H9 (cell line): ENCODE measurements at regions not wholly inside any gene's neighbourhood (a gene's known extent, or its start where the extent isn't known, plus 50 kb on each side); places are given as distances from the start of the nearest gene placed in this dataset.

Source experiments
- DNase-seq: peaks from one replicate; pipeline ENCODE4 v3.0.0-alpha.2; 2017
- H2AFZ ChIP-seq: one replicate; pipeline ENCODE4 v1.6.1; 2013; ENCODE audit warnings: mild to moderate bottlenecking, low read length, control low read depth, moderate library complexity
- H2AK5ac ChIP-seq: 2 replicates; pipeline ENCODE4 v1.6.1; 2013; ENCODE audit warnings: low read length, control low read depth, mixed read lengths; ENCODE audit not compliant: insufficient read length
- H2BK120ac ChIP-seq: one replicate; pipeline ENCODE4 v1.6.1; 2013; ENCODE audit warnings: low read depth, mild to moderate bottlenecking, low read length, control low read depth, inconsistent platforms; ENCODE audit not compliant: poor library complexity, severe bottlenecking
- H2BK12ac ChIP-seq: 2 replicates; pipeline ENCODE4 v1.6.1; 2013; ENCODE audit warnings: low read length, control low read depth, mixed read lengths, low read depth; ENCODE audit not compliant: insufficient read length
- H2BK15ac ChIP-seq: 2 replicates; pipeline ENCODE4 v1.6.1; 2013; ENCODE audit warnings: low read depth, low read length, control low read depth
- H2BK20ac ChIP-seq: one replicate; pipeline ENCODE4 v1.6.1; 2013; ENCODE audit warnings: low read depth, mild to moderate bottlenecking, low read length, control low read depth, inconsistent platforms; ENCODE audit not compliant: poor library complexity, severe bottlenecking
- H2BK5ac ChIP-seq: 2 replicates; pipeline ENCODE4 v1.6.1; 2013; ENCODE audit warnings: low read length, control low read depth, mixed read lengths; ENCODE audit not compliant: insufficient read length
- H3K14ac ChIP-seq: 2 replicates; pipeline ENCODE4 v1.6.1; 2013; ENCODE audit warnings: low read length, control low read depth; ENCODE audit not compliant: insufficient read depth
- H3K18ac ChIP-seq: 2 replicates; pipeline ENCODE4 v1.6.1; 2013; ENCODE audit warnings: low read depth, mild to moderate bottlenecking, mixed read lengths, low read length, control low read depth; ENCODE audit not compliant: insufficient read length
- H3K23ac ChIP-seq: 2 replicates; pipeline ENCODE4 v1.6.1; 2013; ENCODE audit warnings: low read length, control low read depth, mixed read lengths, low read depth; ENCODE audit not compliant: insufficient read length
- H3K23me2 ChIP-seq: 2 replicates; pipeline ENCODE4 v1.6.1; 2013; ENCODE audit warnings: low read depth, mild to moderate bottlenecking, mixed read lengths, low read length, control low read depth; ENCODE audit not compliant: insufficient read length, poor library complexity, severe bottlenecking
- H3K27ac ChIP-seq: 2 replicates; pipeline ENCODE4 v1.5.1; 2013; ENCODE audit warnings: low read length, control low read depth, mixed read lengths, low read depth; ENCODE audit not compliant: insufficient read length
- H3K27me3 ChIP-seq: 2 replicates; pipeline ENCODE4 v1.6.1; 2013; ENCODE audit warnings: low read length, control low read depth, inconsistent platforms; ENCODE audit not compliant: insufficient read depth
- H3K4ac ChIP-seq: 2 replicates; pipeline ENCODE4 v1.6.1; 2013; ENCODE audit warnings: low read depth, mild to moderate bottlenecking, control low read depth, inconsistent platforms, low read length, moderate library complexity
- H3K4me1 ChIP-seq: 2 replicates; pipeline ENCODE4 v1.6.1; 2013; ENCODE audit warnings: low read length, control low read depth, inconsistent platforms; ENCODE audit not compliant: insufficient read depth
- H3K4me2 ChIP-seq: 2 replicates; pipeline ENCODE4 v1.6.1; 2013; ENCODE audit warnings: low read length, control low read depth, mixed read lengths; ENCODE audit not compliant: insufficient read length, insufficient read depth
- H3K56ac ChIP-seq: 2 replicates; pipeline ENCODE4 v1.6.1; 2013; ENCODE audit warnings: low read depth, mild to moderate bottlenecking, mixed read lengths, low read length, control low read depth; ENCODE audit not compliant: insufficient read length
- H3K79me1 ChIP-seq: 2 replicates; pipeline ENCODE4 v1.6.1; 2013; ENCODE audit warnings: low read depth, mild to moderate bottlenecking, moderate library complexity, low read length, control low read depth, inconsistent platforms; ENCODE audit not compliant: insufficient read depth, poor library complexity, severe bottlenecking
- H3K79me2 ChIP-seq: 2 replicates; pipeline ENCODE4 v1.6.1; 2013; ENCODE audit warnings: low read length, control low read depth, inconsistent platforms; ENCODE audit not compliant: insufficient read depth
- H3K9ac ChIP-seq: 2 replicates; pipeline ENCODE4 v1.6.1; 2013; ENCODE audit warnings: low read length, control low read depth, mixed read lengths; ENCODE audit not compliant: insufficient read length; ENCODE audit errors: extremely low read depth
- H3K9me3 ChIP-seq: one replicate; pipeline ENCODE4 v1.6.1; 2013; ENCODE audit warnings: low read depth, low read length, inconsistent platforms; ENCODE audit not compliant: control insufficient read depth
- H3T11ph ChIP-seq: one replicate; pipeline ENCODE4 v1.6.1; 2013; ENCODE audit warnings: mild to moderate bottlenecking, low read length, control low read depth, inconsistent platforms
- H4K20me1 ChIP-seq: one replicate; pipeline ENCODE4 v1.6.1; 2013; ENCODE audit not compliant: control insufficient read depth, insufficient read length, insufficient read depth
- H4K5ac ChIP-seq: 2 replicates; pipeline ENCODE4 v1.6.1; 2013; ENCODE audit warnings: low read depth, mild to moderate bottlenecking, mixed read lengths, low read length, control low read depth; ENCODE audit not compliant: insufficient read length
- H4K8ac ChIP-seq: replicated peaks from 2 replicates; pipeline ENCODE4 v1.6.1; 2013; ENCODE audit warnings: low read length, control low read depth, mixed read lengths, low read depth; ENCODE audit not compliant: insufficient read length
- H4K91ac ChIP-seq: 2 replicates; pipeline ENCODE4 v1.6.1; 2013; ENCODE audit warnings: low read depth, mild to moderate bottlenecking, moderate library complexity, mixed read lengths, low read length, control low read depth; ENCODE audit not compliant: insufficient read length
- H3K27ac Mint-ChIP-seq, 3 experiments: 2 replicates in 2 of 3; 3 replicates in 1 of 3; pipeline ENCODE4 v1.8.0; 2020 to 2021; ENCODE audit warnings: mixed read lengths in 3 of 3, mild to moderate bottlenecking in 1 of 3, moderate library complexity in 1 of 3
- H3K27me3 Mint-ChIP-seq: 2 replicates; pipeline ENCODE4 v1.8.0; 2021; ENCODE audit warnings: low read depth, mild to moderate bottlenecking, moderate library complexity, mixed read lengths
- H3K36me3 Mint-ChIP-seq, 3 experiments: 2 replicates in 2 of 3; 3 replicates in 1 of 3; pipeline ENCODE4 v1.8.0; 2020 to 2021; ENCODE audit warnings: low read depth in 3 of 3, mixed read lengths in 3 of 3; ENCODE audit not compliant: insufficient read depth in 1 of 3
- H3K4me1 Mint-ChIP-seq, 2 experiments: 2 replicates each; pipeline ENCODE4 v1.8.0; 2020; ENCODE audit warnings: mixed read lengths in 2 of 2
- H3K4me3 Mint-ChIP-seq, 2 experiments: 2 replicates in 1 of 2; 3 replicates in 1 of 2; pipeline ENCODE4 v1.8.0; 2020 to 2021; ENCODE audit warnings: mild to moderate bottlenecking in 2 of 2, mixed read lengths in 2 of 2, moderate library complexity in 1 of 2
- H3K9me3 Mint-ChIP-seq, 2 experiments: 2 replicates in 1 of 2; 3 replicates in 1 of 2; pipeline ENCODE4 v1.8.0; 2020; ENCODE audit warnings: mild to moderate bottlenecking in 2 of 2, mixed read lengths in 2 of 2, moderate library complexity in 1 of 2
- TF ChIP-seq, protein P1 (sequence below): fragments of 200-600 bp; sonication (generic); conservative IDR thresholded peaks from 3 replicates; pipeline ENCODE4 v1.8.0; 2021; ENCODE audit warnings: antibody characterized with exemption, mild to moderate bottlenecking

DNA sequence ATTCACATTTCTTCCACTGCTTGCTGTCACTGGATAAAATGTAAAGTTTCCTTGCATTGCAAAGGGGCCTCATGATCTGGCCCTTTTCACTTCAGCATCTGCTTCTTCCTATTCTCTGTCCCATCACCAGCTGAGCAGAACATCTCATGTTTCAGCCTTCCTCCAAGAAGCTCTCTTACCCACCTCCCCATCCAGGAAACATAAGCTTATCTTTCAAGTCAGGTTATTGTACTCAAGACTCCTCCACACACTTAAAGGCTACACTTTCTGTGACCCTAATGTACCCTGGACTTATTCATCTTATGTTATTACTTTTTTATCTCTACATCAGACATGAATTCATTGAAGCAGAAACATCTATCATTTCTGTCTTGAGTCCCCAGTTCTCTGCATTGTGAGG is 230.5 kb downstream of the PMAIP1 start:
- H2AFZ ChIP-seq, result no peak overlapping the region
- H3K9me3 ChIP-seq, result no peaks in the 10 kb centered on the region
- H3K56ac ChIP-seq, result no peak overlapping the region
- H2BK15ac ChIP-seq, result no peak overlapping the region
- H2BK5ac ChIP-seq, result no peak overlapping the region
- Mint-ChIP-seq H3K27ac (no peak overlapping the region), H3K36me3 (0 out of 7 replicates have a peak, but pooled peaks cover 0 to 2% (median 0%) of the 10 kb centered on the region in 3 experiments), H3K9me3 (peaks cover 2 to 4% of the 10 kb centered on the region in 2 experiments; a peak in 2 of 5 replicates), H3K4me3 (no peak overlapping the region), H3K4me1 (peaks cover 4% of the 10 kb centered on the region in 2 experiments; a peak in 2 of 4 replicates), H3K27me3 (no peaks in the 10 kb centered on the region)
- H4K8ac ChIP-seq, result no peak overlapping the region
- TF ChIP-seq, protein P1, sequence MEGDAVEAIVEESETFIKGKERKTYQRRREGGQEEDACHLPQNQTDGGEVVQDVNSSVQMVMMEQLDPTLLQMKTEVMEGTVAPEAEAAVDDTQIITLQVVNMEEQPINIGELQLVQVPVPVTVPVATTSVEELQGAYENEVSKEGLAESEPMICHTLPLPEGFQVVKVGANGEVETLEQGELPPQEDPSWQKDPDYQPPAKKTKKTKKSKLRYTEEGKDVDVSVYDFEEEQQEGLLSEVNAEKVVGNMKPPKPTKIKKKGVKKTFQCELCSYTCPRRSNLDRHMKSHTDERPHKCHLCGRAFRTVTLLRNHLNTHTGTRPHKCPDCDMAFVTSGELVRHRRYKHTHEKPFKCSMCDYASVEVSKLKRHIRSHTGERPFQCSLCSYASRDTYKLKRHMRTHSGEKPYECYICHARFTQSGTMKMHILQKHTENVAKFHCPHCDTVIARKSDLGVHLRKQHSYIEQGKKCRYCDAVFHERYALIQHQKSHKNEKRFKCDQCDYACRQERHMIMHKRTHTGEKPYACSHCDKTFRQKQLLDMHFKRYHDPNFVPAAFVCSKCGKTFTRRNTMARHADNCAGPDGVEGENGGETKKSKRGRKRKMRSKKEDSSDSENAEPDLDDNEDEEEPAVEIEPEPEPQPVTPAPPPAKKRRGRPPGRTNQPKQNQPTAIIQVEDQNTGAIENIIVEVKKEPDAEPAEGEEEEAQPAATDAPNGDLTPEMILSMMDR, result no peak
- H3K79me1 ChIP-seq, result no peaks in the 10 kb centered on the region
- H4K5ac ChIP-seq, result no peak overlapping the region
- no peak overlapping the region for H3T11ph ChIP-seq
- no peak overlapping the region for H2BK12ac ChIP-seq
- H3K14ac ChIP-seq, result no peak overlapping the region
- no peak overlapping the region for H3K23ac ChIP-seq
- no peaks in the 10 kb centered on the region for H3K27me3 ChIP-seq
- no peak overlapping the region for H2BK120ac ChIP-seq
- no peaks in the 10 kb centered on the region for H3K23me2 ChIP-seq
- DNase-seq, result no peak
- H2AK5ac ChIP-seq, result no peak overlapping the region
- H3K4me2 ChIP-seq, result no peak overlapping the region
- H3K9ac ChIP-seq, result no peak overlapping the region
- H4K91ac ChIP-seq, result no peak overlapping the region
- no peak overlapping the region for H2BK20ac ChIP-seq
- H3K27ac ChIP-seq, result no peak overlapping the region
- H3K4me1 ChIP-seq, result no peaks in the 10 kb centered on the region
- no peaks in the 10 kb centered on the region for H4K20me1 ChIP-seq
- H3K4ac ChIP-seq, result no peak overlapping the region
- no peak overlapping the region for H3K18ac ChIP-seq
- H3K79me2 ChIP-seq, result no peaks in the 10 kb centered on the region
